ENCODE measurements at regions not wholly inside any gene's neighbourhood (a gene's known extent, or its start where the extent isn't known, plus 50 kb on each side); places are given as distances from the start of the nearest gene placed in this dataset.
"Not testable (repeated sequence)": the region's sequence is repeated elsewhere in the genome, so short reads cannot be mapped to it uniquely, and the experiment has no call there.

- H2AFZ ChIP-seq (ENCODE audit: insufficient read depth, low read depth, low read length, poor library complexity, severe bottlenecking); DNase-seq; H3K4me3 ChIP-seq (replicated peaks in 1 of 3; ENCODE audit: low read depth in 2 of 3, low read length in 3 of 3); intact Hi-C loops (cut with micrococcal nuclease); H3K4me3 Mint-ChIP-seq; H3K27me3 ChIP-seq (ENCODE audit: control insufficient read depth in 2 of 2, insufficient read depth in 2 of 2, low read length in 2 of 2); H3K4me1 ChIP-seq (ENCODE audit: control insufficient read depth in 1 of 2, insufficient read depth in 2 of 2, low read length in 2 of 2); H3K4me1 Mint-ChIP-seq; H3K9ac ChIP-seq (ENCODE audit: insufficient read depth, low read length, poor library complexity, severe bottlenecking); H4K20me1 ChIP-seq (ENCODE audit: insufficient read depth, low read length); H3K36me3 ChIP-seq (replicated peaks in 1 of 2; ENCODE audit: control insufficient read depth in 1 of 2, insufficient read depth in 2 of 2, low read length in 2 of 2); H3K9me3 ChIP-seq (replicated peaks in 1 of 2; ENCODE audit: control insufficient read depth in 1 of 2, insufficient read depth in 1 of 2, low read length in 2 of 2); H3K4me2 ChIP-seq (replicated peaks; ENCODE audit: extremely low read depth, low read length, poor library complexity, severe bottlenecking); H3K27ac Mint-ChIP-seq; H3K79me2 ChIP-seq (ENCODE audit: insufficient read depth, low read length); H3K36me3 Mint-ChIP-seq; H3K27ac ChIP-seq (ENCODE audit: low read depth in 1 of 2, low read length in 2 of 2): not testable (repeated sequence)
- H3K27me3 Mint-ChIP-seq (ENCODE audit: low read depth in 3 of 3) = peaks cover 6 to 19% (median 10%) of the 10 kb centered on the region in 3 donors
- WGBS (ENCODE audit: insufficient coverage) = 77% methylated on average over 4 of the region's 13 CpGs
- peaks cover 12 to 23% (median 17%) of the 10 kb centered on the region in 7 donors for H3K9me3 Mint-ChIP-seq
Measured at GRCh38 chr9:97232060-97233008, 75.1 kb upstream of the CCDC180 start.

- 11% methylated on average over 21 of the region's 21 CpGs for WGBS (ENCODE audit: insufficient coverage)
- H4K20me1 ChIP-seq (ENCODE audit: insufficient read depth, low read length); H3K36me3 ChIP-seq (replicated peaks in 1 of 2; ENCODE audit: control insufficient read depth in 1 of 2, insufficient read depth in 2 of 2, low read length in 2 of 2); H3K9me3 ChIP-seq (replicated peaks in 1 of 2; ENCODE audit: control insufficient read depth in 1 of 2, insufficient read depth in 1 of 2, low read length in 2 of 2); H2AFZ ChIP-seq (ENCODE audit: insufficient read depth, low read depth, low read length, poor library complexity, severe bottlenecking); H3K9ac ChIP-seq (ENCODE audit: insufficient read depth, low read length, poor library complexity, severe bottlenecking); H3K4me1 ChIP-seq (ENCODE audit: control insufficient read depth in 1 of 2, insufficient read depth in 2 of 2, low read length in 2 of 2); H3K27ac Mint-ChIP-seq; H3K4me2 ChIP-seq (replicated peaks; ENCODE audit: extremely low read depth, low read length, poor library complexity, severe bottlenecking); H3K36me3 Mint-ChIP-seq; DNase-seq; H3K4me3 ChIP-seq (replicated peaks in 1 of 3; ENCODE audit: low read depth in 2 of 3, low read length in 3 of 3); H3K27ac ChIP-seq (ENCODE audit: low read depth in 1 of 2, low read length in 2 of 2); intact Hi-C loops (cut with micrococcal nuclease); H3K79me2 ChIP-seq (ENCODE audit: insufficient read depth, low read length); H3K4me1 Mint-ChIP-seq: not testable (repeated sequence)
- Mint-ChIP-seq H3K4me3 (peak overlapping the region in 1 of 2 donors; percentile 71), H3K27me3 (ENCODE audit: low read depth in 3 of 3) (peaks cover 61 to 84% (median 65%) of the 10 kb centered on the region in 3 donors), H3K9me3 (peaks cover 0 to 15% (median 9%) of the 10 kb centered on the region in 7 donors)
- peaks cover 47 to 55% of the 10 kb centered on the region in 2 donors for H3K27me3 ChIP-seq (ENCODE audit: control insufficient read depth in 2 of 2, insufficient read depth in 2 of 2, low read length in 2 of 2)
Measured at GRCh38 chr9:97222393-97222792, 85.1 kb upstream of the CCDC180 start.

GRCh38 chr9:97221478-97222355 lies 85.7 kb upstream of the CCDC180 start:
- intact Hi-C loops (cut with micrococcal nuclease); H3K79me2 ChIP-seq (ENCODE audit: insufficient read depth, low read length); H3K27ac ChIP-seq (ENCODE audit: low read depth in 1 of 2, low read length in 2 of 2); H3K9me3 ChIP-seq (replicated peaks in 1 of 2; ENCODE audit: control insufficient read depth in 1 of 2, insufficient read depth in 1 of 2, low read length in 2 of 2); H3K36me3 ChIP-seq (replicated peaks in 1 of 2; ENCODE audit: control insufficient read depth in 1 of 2, insufficient read depth in 2 of 2, low read length in 2 of 2); H3K36me3 Mint-ChIP-seq; H4K20me1 ChIP-seq (ENCODE audit: insufficient read depth, low read length); H3K4me1 Mint-ChIP-seq; H3K9ac ChIP-seq (ENCODE audit: insufficient read depth, low read length, poor library complexity, severe bottlenecking); H3K27ac Mint-ChIP-seq; H3K4me1 ChIP-seq (ENCODE audit: control insufficient read depth in 1 of 2, insufficient read depth in 2 of 2, low read length in 2 of 2): not testable (repeated sequence)
- Mint-ChIP-seq H3K4me3 (peak overlapping the region in 1 of 2 donors; percentile 90), H3K27me3 (ENCODE audit: low read depth in 3 of 3) (peaks cover 63 to 86% (median 64%) of the 10 kb centered on the region in 3 donors), H3K9me3 (peaks cover 0 to 15% (median 9%) of the 10 kb centered on the region in 7 donors)
- Histone ChIP-seq H3K4me3 (replicated peaks in 1 of 3; ENCODE audit: low read depth in 2 of 3, low read length in 3 of 3) (peak overlapping the region in 1 of 3 experiments; percentile 36), H3K27me3 (ENCODE audit: control insufficient read depth in 2 of 2, insufficient read depth in 2 of 2, low read length in 2 of 2) (peaks cover 47 to 55% of the 10 kb centered on the region in 2 donors), H2AFZ (ENCODE audit: insufficient read depth, low read depth, low read length, poor library complexity, severe bottlenecking) (peak overlapping the region; percentile 13), H3K4me2 (replicated peaks; ENCODE audit: extremely low read depth, low read length, poor library complexity, severe bottlenecking) (peak overlapping the region; percentile 54)
- WGBS (ENCODE audit: insufficient coverage) = 1% methylated on average over 54 of the region's 78 CpGs
- peak; percentile 29 to 51 (median 43) for DNase-seq

All from CD14-positive monocyte (primary cell).